PC-9 (cell line): ENCODE measurements at regions not wholly inside any gene's neighbourhood (a gene's known extent, or its start where the extent isn't known, plus 50 kb on each side); places are given as distances from the start of the nearest gene placed in this dataset.

ENCODE experiments used
- BruUV-seq: library from RNA; stranded (reverse); fragments of 400-500 nt; replicated peaks from 2 replicates; lab custom pipeline; 2021; lab: Mats Ljungman, UMichigan
- CTCF ChIA-PET: fragments of 300-600 bp; sonication (Branson Sonifier 250); formaldehyde crosslinking; loops from one replicate; lab custom pipeline; 2022; ENCODE audit warnings: antibody characterized with exemption; lab: Charles Lee
- POLR2A ChIA-PET: fragments of 300-600 bp; sonication (Branson Sonifier 250); formaldehyde crosslinking; loops from one replicate; lab custom pipeline; 2022; ENCODE audit warnings: antibody characterized with exemption; ENCODE audit not compliant: unreplicated experiment; lab: Charles Lee
- DNase-seq, 2 experiments: peaks; one replicate each; pipeline versions ENCODE4 v3.0.0 to v3.0.0-alpha.2; 2015 to 2022; ENCODE audit warnings: mixed read lengths in 1 of 2
- H2AFZ ChIP-seq: fragments of 200-600 bp; sonication (generic); 2 replicates; pipeline ENCODE4 v1.8.1; 2017; ENCODE audit warnings: antibody characterized with exemption
- H3F3A ChIP-seq: fragments of 200-600 bp; sonication (generic); 2 replicates; pipeline ENCODE4 v1.8.1; 2017; ENCODE audit warnings: antibody characterized with exemption, mild to moderate bottlenecking, low read depth; ENCODE audit not compliant: insufficient read depth
- H3K27ac ChIP-seq: fragments of 200-600 bp; sonication (generic); 2 replicates; pipeline ENCODE4 v1.6.1; 2016; ENCODE audit warnings: mixed run types
- H3K27me3 ChIP-seq: fragments of 200-600 bp; sonication (generic); 2 replicates; pipeline ENCODE4 v1.6.1; 2016; ENCODE audit warnings: low read depth, mixed run types; ENCODE audit not compliant: insufficient read depth
- H3K36me3 ChIP-seq: fragments of 200-600 bp; sonication (generic); 2 replicates; pipeline ENCODE4 v1.6.1; 2016; ENCODE audit warnings: low read depth, mixed run types
- H3K4me1 ChIP-seq: fragments of 200-600 bp; sonication (generic); replicated peaks from 2 replicates; pipeline ENCODE4 v1.6.1; 2016; ENCODE audit warnings: mixed run types; ENCODE audit not compliant: insufficient read depth
- H3K4me2 ChIP-seq: fragments of 200-600 bp; sonication (generic); 2 replicates; pipeline ENCODE4 v1.6.1; 2017; ENCODE audit warnings: mixed run types
- H3K4me3 ChIP-seq: fragments of 200-600 bp; sonication (generic); 2 replicates; pipeline ENCODE4 v1.6.1; 2016; ENCODE audit warnings: mixed run types
- H3K79me2 ChIP-seq: fragments of 200-600 bp; sonication (generic); 2 replicates; pipeline ENCODE4 v1.6.1; 2017; ENCODE audit warnings: low read depth, mixed run types
- H3K9me2 ChIP-seq: fragments of 200-600 bp; sonication (generic); 2 replicates; pipeline ENCODE4 v1.8.1; 2017; ENCODE audit warnings: mild to moderate bottlenecking; ENCODE audit not compliant: insufficient read depth
- H3K9me3 ChIP-seq: fragments of 200-600 bp; sonication (generic); 2 replicates; pipeline ENCODE4 v1.8.1; 2016; ENCODE audit warnings: low read depth; ENCODE audit not compliant: insufficient read depth
- H4K20me1 ChIP-seq: fragments of 200-600 bp; sonication (generic); 2 replicates; pipeline ENCODE4 v1.8.1; 2017; ENCODE audit not compliant: insufficient read depth
- EZH2 ChIP-seq: fragments of 200-600 bp; sonication (generic); IDR thresholded peaks from 2 replicates; pipeline ENCODE4 v1.8.0; 2017; ENCODE audit warnings: antibody characterized with exemption, low read depth
- intact Hi-C: fragments of 100-400 bp; cut with micrococcal nuclease; formaldehyde crosslinking; loops from one replicate; pipeline ENCODE4 v1.10.0; 2022; ENCODE audit not compliant: unreplicated experiment
- TF ChIP-seq, protein P1 (sequence below): fragments of 200-600 bp; sonication (generic); conservative IDR thresholded peaks from 2 replicates; pipeline ENCODE4 v1.6.1; 2017; ENCODE audit warnings: mixed run types, antibody characterized with exemption, mild to moderate bottlenecking, moderate library complexity

DNA sequence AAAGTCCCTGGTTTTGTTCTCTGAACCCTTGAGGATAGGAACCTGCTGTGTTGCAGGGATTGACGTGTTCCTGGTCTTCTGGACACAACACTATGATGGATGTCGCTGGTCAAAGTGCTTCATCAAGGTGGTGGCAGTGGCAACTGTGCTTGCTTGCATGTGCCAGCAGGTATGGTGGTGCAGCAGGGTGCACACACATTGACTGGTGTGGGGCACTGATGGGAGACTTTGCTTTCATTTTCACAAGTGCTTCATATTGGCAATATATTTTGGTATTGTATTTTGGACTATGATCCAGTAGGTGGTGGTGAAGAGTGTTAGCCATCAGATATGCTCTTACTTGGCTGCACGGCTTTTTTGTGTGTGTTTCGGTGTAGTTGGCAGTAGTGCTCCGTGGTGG lies 479.8 kb upstream of the CTNND2 start:
- Histone ChIP-seq H3K4me1 (no peaks in the 10 kb centered on the region), H3K36me3 (no peaks in the 10 kb centered on the region), H3K4me3 (no peak overlapping the region), H3K27ac (no peak overlapping the region), H4K20me1 (no peaks in the 10 kb centered on the region), H3K4me2 (no peak overlapping the region), H3K27me3 (no peaks in the 10 kb centered on the region), H3K9me3 (no peaks in the 10 kb centered on the region), H3F3A (no peaks in the 10 kb centered on the region), H3K9me2 (no peaks in the 10 kb centered on the region; the same call in 1 of the 2 replicates), H3K79me2 (no peaks in the 10 kb centered on the region), H2AFZ (no peak overlapping the region)
- no peak for TF ChIP-seq EZH2
- TF ChIP-seq, protein P1, sequence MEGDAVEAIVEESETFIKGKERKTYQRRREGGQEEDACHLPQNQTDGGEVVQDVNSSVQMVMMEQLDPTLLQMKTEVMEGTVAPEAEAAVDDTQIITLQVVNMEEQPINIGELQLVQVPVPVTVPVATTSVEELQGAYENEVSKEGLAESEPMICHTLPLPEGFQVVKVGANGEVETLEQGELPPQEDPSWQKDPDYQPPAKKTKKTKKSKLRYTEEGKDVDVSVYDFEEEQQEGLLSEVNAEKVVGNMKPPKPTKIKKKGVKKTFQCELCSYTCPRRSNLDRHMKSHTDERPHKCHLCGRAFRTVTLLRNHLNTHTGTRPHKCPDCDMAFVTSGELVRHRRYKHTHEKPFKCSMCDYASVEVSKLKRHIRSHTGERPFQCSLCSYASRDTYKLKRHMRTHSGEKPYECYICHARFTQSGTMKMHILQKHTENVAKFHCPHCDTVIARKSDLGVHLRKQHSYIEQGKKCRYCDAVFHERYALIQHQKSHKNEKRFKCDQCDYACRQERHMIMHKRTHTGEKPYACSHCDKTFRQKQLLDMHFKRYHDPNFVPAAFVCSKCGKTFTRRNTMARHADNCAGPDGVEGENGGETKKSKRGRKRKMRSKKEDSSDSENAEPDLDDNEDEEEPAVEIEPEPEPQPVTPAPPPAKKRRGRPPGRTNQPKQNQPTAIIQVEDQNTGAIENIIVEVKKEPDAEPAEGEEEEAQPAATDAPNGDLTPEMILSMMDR, result no peak
- BruUV-seq, result no TSS peak
- no peak for DNase-seq
- intact Hi-C loops, result no loop called here
- POLR2A ChIA-PET, result no interaction called here
- CTCF ChIA-PET, result no interaction called here

DNA sequence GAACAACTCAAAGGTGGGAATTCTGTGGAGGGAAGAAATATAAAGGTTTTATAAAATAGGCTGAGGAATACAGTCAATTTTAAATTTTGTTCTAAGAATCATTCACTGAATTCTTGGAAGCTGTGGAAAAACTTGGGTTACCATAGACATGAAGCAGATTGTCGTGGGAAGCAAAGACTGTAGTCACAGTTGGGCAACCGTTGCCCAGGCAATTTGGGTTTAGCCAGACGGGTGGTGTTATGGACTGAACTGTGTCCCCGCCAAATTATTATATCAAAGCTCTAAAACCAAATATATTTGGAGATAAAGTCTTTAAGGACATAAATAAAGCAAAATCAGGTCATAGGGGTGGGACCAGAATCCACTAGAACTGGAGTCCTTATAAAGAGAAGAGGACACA lies 463.7 kb upstream of the CTNND2 start:
- H3K27me3 ChIP-seq, result no peaks in the 10 kb centered on the region

DNA sequence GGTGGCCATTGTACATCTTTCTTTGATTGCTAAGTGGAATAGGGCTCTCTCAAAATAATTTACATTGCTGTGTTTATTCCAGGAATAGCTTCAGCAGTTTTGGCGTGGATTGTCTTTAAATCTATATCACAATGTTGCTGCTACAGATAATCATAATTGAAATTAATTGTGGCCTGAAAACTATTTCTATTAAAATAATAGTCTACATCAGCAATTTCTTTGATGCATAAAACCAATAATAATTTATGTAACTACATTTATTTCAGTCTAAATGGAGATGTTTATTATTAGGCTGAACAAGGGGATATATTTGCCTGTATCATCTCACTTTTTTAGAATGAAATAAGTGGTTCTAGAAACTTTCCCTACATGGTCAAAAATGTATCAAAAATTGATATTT lies 456.0 kb upstream of the CTNND2 start:
- DNase-seq, result no peak
- Histone ChIP-seq H4K20me1 (no peaks in the 10 kb centered on the region; the same call in 1 of the 2 replicates), H3K9me2 (no peaks in the 10 kb centered on the region), H3K9me3 (no peaks in the 10 kb centered on the region), H3K4me1 (no peaks in the 10 kb centered on the region), H3K27ac (no peak overlapping the region), H3K4me2 (no peak overlapping the region), H3K4me3 (no peak overlapping the region), H3K79me2 (no peaks in the 10 kb centered on the region), H3F3A (no peaks in the 10 kb centered on the region), H3K36me3 (no peaks in the 10 kb centered on the region), H2AFZ (no peak overlapping the region), H3K27me3 (no peaks in the 10 kb centered on the region)
- POLR2A ChIA-PET, result no interaction called here
- TF ChIP-seq, protein P1, result no peak
- TF ChIP-seq EZH2, result no peak
- no TSS peak for BruUV-seq
- intact Hi-C loops, result no loop called here
- CTCF ChIA-PET, result no interaction called here

More for the DNA sequence above, 463.7 kb upstream of the CTNND2 start:
- Histone ChIP-seq H3K79me2 (no peaks in the 10 kb centered on the region), H3K36me3 (no peaks in the 10 kb centered on the region), H3K4me1 (no peaks in the 10 kb centered on the region), H3K27ac (no peak overlapping the region), H4K20me1 (no peaks in the 10 kb centered on the region), H3K4me3 (no peak overlapping the region), H2AFZ (no peak overlapping the region), H3F3A (no peaks in the 10 kb centered on the region), H3K9me3 (no peaks in the 10 kb centered on the region), H3K9me2 (no peaks in the 10 kb centered on the region), H3K4me2 (no peak overlapping the region)
- ChIA-PET POLR2A (no interaction called here), CTCF (no interaction called here)
- no peak for DNase-seq
- BruUV-seq, result no TSS peak
- intact Hi-C loops, result no loop called here
- TF ChIP-seq EZH2, result no peak
- TF ChIP-seq, protein P1, result no peak
